ENCODE measurements at regions not wholly inside any gene's neighbourhood (a gene's known extent, or its start where the extent isn't known, plus 50 kb on each side); places are given as distances from the start of the nearest gene placed in this dataset.

DNA sequence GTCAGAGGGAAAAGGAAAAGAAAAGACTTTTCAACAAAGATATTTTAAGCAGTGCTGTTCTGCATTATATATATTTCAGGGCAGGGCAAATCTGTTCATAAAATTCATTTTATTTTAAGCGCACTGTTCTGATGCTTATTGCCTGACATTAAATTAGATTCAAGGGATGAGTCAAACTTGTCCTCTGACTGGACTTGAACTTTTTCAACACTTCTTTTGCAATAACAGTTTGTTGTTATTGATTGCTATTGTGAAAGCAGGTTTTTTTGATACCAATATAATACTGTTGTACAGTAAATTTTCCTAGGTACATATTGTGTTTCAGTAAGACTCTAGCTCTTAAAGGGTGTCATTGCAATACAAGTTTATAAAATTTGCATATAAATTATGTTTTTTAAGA, 481.3 kb downstream of the NAF1 start:
- TF ChIP-seq, protein P1, sequence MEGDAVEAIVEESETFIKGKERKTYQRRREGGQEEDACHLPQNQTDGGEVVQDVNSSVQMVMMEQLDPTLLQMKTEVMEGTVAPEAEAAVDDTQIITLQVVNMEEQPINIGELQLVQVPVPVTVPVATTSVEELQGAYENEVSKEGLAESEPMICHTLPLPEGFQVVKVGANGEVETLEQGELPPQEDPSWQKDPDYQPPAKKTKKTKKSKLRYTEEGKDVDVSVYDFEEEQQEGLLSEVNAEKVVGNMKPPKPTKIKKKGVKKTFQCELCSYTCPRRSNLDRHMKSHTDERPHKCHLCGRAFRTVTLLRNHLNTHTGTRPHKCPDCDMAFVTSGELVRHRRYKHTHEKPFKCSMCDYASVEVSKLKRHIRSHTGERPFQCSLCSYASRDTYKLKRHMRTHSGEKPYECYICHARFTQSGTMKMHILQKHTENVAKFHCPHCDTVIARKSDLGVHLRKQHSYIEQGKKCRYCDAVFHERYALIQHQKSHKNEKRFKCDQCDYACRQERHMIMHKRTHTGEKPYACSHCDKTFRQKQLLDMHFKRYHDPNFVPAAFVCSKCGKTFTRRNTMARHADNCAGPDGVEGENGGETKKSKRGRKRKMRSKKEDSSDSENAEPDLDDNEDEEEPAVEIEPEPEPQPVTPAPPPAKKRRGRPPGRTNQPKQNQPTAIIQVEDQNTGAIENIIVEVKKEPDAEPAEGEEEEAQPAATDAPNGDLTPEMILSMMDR (conservative IDR thresholded peaks at IDR 0.05 in 1 of 2, IDR thresholded peaks at IDR 0.05 in 1 of 2; ENCODE audit: extremely low read depth in 1 of 2, insufficient read depth in 1 of 2, low read depth in 1 of 2, low read length in 2 of 2): no peak
- no peak for TF ChIP-seq EZH2 (IDR thresholded peaks at IDR 0.05; ENCODE audit: borderline replicate concordance, low read length)
